ENCODE measurements at regions not wholly inside any gene's neighbourhood (a gene's known extent, or its start where the extent isn't known, plus 50 kb on each side); places are given as distances from the start of the nearest gene placed in this dataset.
"Not testable (repeated sequence)": the region's sequence is repeated elsewhere in the genome, so short reads cannot be mapped to it uniquely, and the experiment has no call there.

GRCh38 chr17:33944412-33944811, 310.7 kb upstream of the CCL2 start:
- no peak for DNase-seq (ENCODE audit: low read depth)

GRCh38 chr17:33944826-33945225, 310.3 kb upstream of the CCL2 start:
- DNase-seq (ENCODE audit: low read depth), result no peak

GRCh38 chr17:33945646-33946546, 309.2 kb upstream of the CCL2 start:
- no peak for DNase-seq (ENCODE audit: low read depth)

- no peak for DNase-seq (ENCODE audit: low read depth)
Observed at GRCh38 chr17:33947762-33948161, 307.3 kb upstream of the CCL2 start.

- DNase-seq (ENCODE audit: low read depth), result no peak
Observed at GRCh38 chr17:33948309-33948708, 306.8 kb upstream of the CCL2 start.

- DNase-seq (ENCODE audit: low read depth), result no peak
Observed at GRCh38 chr17:33949100-33949499, 306.0 kb upstream of the CCL2 start.

- no peak for DNase-seq (ENCODE audit: low read depth)
Observed at GRCh38 chr17:33950061-33950460, 305.0 kb upstream of the CCL2 start.

- no peak for DNase-seq (ENCODE audit: low read depth)
Observed at GRCh38 chr17:33952425-33952824, 302.7 kb upstream of the CCL2 start.

GRCh38 chr17:33954597-33954996, 300.5 kb upstream of the CCL2 start:
- DNase-seq (ENCODE audit: low read depth), result no peak

- no peak for DNase-seq (ENCODE audit: low read depth)
Observed at GRCh38 chr17:33955461-33955860, 299.6 kb upstream of the CCL2 start.

GRCh38 chr17:33959098-33959497, 296.0 kb upstream of the CCL2 start:
- DNase-seq (ENCODE audit: low read depth), result not testable (repeated sequence)

GRCh38 chr17:33962857-33963655, 292.0 kb upstream of the CCL2 start:
- DNase-seq (ENCODE audit: low read depth), result no peak

- DNase-seq (ENCODE audit: low read depth), result no peak
Observed at GRCh38 chr17:33964344-33964979, 290.6 kb upstream of the CCL2 start.

GRCh38 chr17:33966410-33967059, 288.6 kb upstream of the CCL2 start:
- DNase-seq (ENCODE audit: low read depth), result no peak

- no peak for DNase-seq (ENCODE audit: low read depth)
Observed at GRCh38 chr17:33967608-33968349, 287.3 kb upstream of the CCL2 start.

- DNase-seq (ENCODE audit: low read depth), result no peak
Observed at GRCh38 chr17:33968350-33969044, 286.6 kb upstream of the CCL2 start.

GRCh38 chr17:33970279-33970678, 284.8 kb upstream of the CCL2 start:
- DNase-seq (ENCODE audit: low read depth), result no peak

GRCh38 chr17:33972763-33973162, 282.3 kb upstream of the CCL2 start:
- no peak for DNase-seq (ENCODE audit: low read depth)

- DNase-seq (ENCODE audit: low read depth), result no peak
Observed at GRCh38 chr17:33973491-33973890, 281.6 kb upstream of the CCL2 start.

GRCh38 chr17:33974276-33974675, 280.8 kb upstream of the CCL2 start:
- no peak for DNase-seq (ENCODE audit: low read depth)

- no peak for DNase-seq (ENCODE audit: low read depth)
Observed at GRCh38 chr17:33976831-33977230, 278.3 kb upstream of the CCL2 start.
